Breast epithelium (tissue), 3 donors: ENCODE measurements at regions not wholly inside any gene's neighbourhood (a gene's known extent, or its start where the extent isn't known, plus 50 kb on each side); places are given as distances from the start of the nearest gene placed in this dataset.

Experiments used
- POLR2A ChIP-seq: fragments of 450-650 bp; IDR thresholded peaks from one replicate; pipeline ENCODE4 v1.6.1; 2016; ENCODE audit warnings: antibody characterized with exemption, mild to moderate bottlenecking, moderate library complexity
- POLR2AphosphoS5 ChIP-seq, 3 donors: sonication (generic); formaldehyde crosslinking; IDR thresholded peaks; one replicate each; pipeline ENCODE4 v1.6.1; 2017; ENCODE audit warnings: antibody characterized with exemption in 3 of 3
- TF ChIP-seq, protein P1 (sequence below), 3 donors: fragments of 450-650 bp; IDR thresholded peaks; one replicate each; pipeline ENCODE4 v1.5.1; 2016 to 2017; ENCODE audit warnings: antibody characterized with exemption in 3 of 3, mild to moderate bottlenecking in 3 of 3, moderate library complexity in 3 of 3

DNA sequence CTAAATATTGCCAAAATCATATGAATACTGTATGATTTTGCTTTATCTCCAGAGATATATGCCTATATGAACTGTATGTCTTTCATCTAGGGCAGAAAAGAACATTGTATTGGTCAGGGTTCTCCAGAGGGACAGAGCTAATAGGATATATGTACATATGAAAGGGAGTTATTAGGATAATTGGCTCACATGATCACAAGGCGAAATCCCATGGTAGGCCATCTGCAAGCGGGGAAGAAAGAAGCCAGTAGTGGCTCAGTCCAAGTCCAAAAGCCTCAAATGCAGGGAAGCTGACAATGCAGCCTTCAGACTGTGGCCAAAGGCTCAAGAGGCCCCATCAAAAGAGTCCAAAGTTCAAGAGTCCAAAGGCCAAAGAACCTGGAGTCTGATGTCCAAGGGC, 209.9 kb downstream of the RNF144A start:
- TF ChIP-seq POLR2A (no peak), POLR2AphosphoS5 (IDR thresholded peaks at IDR 0.05) (no peak)
- TF ChIP-seq, protein P1, sequence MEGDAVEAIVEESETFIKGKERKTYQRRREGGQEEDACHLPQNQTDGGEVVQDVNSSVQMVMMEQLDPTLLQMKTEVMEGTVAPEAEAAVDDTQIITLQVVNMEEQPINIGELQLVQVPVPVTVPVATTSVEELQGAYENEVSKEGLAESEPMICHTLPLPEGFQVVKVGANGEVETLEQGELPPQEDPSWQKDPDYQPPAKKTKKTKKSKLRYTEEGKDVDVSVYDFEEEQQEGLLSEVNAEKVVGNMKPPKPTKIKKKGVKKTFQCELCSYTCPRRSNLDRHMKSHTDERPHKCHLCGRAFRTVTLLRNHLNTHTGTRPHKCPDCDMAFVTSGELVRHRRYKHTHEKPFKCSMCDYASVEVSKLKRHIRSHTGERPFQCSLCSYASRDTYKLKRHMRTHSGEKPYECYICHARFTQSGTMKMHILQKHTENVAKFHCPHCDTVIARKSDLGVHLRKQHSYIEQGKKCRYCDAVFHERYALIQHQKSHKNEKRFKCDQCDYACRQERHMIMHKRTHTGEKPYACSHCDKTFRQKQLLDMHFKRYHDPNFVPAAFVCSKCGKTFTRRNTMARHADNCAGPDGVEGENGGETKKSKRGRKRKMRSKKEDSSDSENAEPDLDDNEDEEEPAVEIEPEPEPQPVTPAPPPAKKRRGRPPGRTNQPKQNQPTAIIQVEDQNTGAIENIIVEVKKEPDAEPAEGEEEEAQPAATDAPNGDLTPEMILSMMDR (IDR thresholded peaks at IDR 0.05): no peak
